Coronary artery (tissue), 2 donors: ENCODE measurements at regions not wholly inside any gene's neighbourhood (a gene's known extent, or its start where the extent isn't known, plus 50 kb on each side); places are given as distances from the start of the nearest gene placed in this dataset.

Experiments
- DNase-seq: peaks from one replicate; pipeline ENCODE4 v3.0.0-alpha.2; 2017; ENCODE audit warnings: low spot score
- H3K27ac ChIP-seq, 2 donors: fragments of 200-600 bp; sonication (generic); one replicate each; pipeline ENCODE4 v1.5.1; 2016 to 2019
- H3K4me3 ChIP-seq: fragments of 200-600 bp; sonication (generic); 2 replicates; pipeline ENCODE4 v1.5.1; 2016; ENCODE audit warnings: mild to moderate bottlenecking, moderate library complexity
- CTCF ChIP-seq: fragments of 200-600 bp; sonication (generic); IDR thresholded peaks from one replicate; pipeline ENCODE4 v1.5.1; 2019; ENCODE audit warnings: antibody characterized with exemption

GRCh38 chr7:68793513-68793912 lies 804.8 kb upstream of the AUTS2 start:
- no peak overlapping the region for H3K4me3 ChIP-seq
- DNase-seq, result no peak
- no peak for TF ChIP-seq CTCF
- H3K27ac ChIP-seq, result no peak overlapping the region

- no peak overlapping the region for H3K4me3 ChIP-seq
- no peak for DNase-seq
- no peak for TF ChIP-seq CTCF
- H3K27ac ChIP-seq, result no peak overlapping the region
Observed at GRCh38 chr7:68800316-68800715, 798.0 kb upstream of the AUTS2 start.

GRCh38 chr7:68805159-68805558 lies 793.1 kb upstream of the AUTS2 start:
- no peak for TF ChIP-seq CTCF
- H3K27ac ChIP-seq, result no peak overlapping the region
- DNase-seq, result no peak
- H3K4me3 ChIP-seq, result no peak overlapping the region

- TF ChIP-seq CTCF, result no peak
- DNase-seq, result no peak
- Histone ChIP-seq H3K4me3 (no peak overlapping the region), H3K27ac (no peak overlapping the region)
Observed at GRCh38 chr7:68807666-68808065, 790.6 kb upstream of the AUTS2 start.

- Histone ChIP-seq H3K27ac (no peak overlapping the region), H3K4me3 (no peak overlapping the region)
- DNase-seq, result no peak
- TF ChIP-seq CTCF, result no peak
Observed at GRCh38 chr7:68813551-68814080, 784.7 kb upstream of the AUTS2 start.

GRCh38 chr7:68816491-68816890 lies 781.8 kb upstream of the AUTS2 start:
- Histone ChIP-seq H3K4me3 (no peak overlapping the region), H3K27ac (no peak overlapping the region)
- TF ChIP-seq CTCF, result no peak
- no peak for DNase-seq

- TF ChIP-seq CTCF, result no peak
- Histone ChIP-seq H3K4me3 (no peak overlapping the region), H3K27ac (no peak overlapping the region)
- no peak for DNase-seq
Observed at GRCh38 chr7:68820321-68820720, 778.0 kb upstream of the AUTS2 start.
